ENCODE measurements at regions not wholly inside any gene's neighbourhood (a gene's known extent, or its start where the extent isn't known, plus 50 kb on each side); places are given as distances from the start of the nearest gene placed in this dataset.

DNA sequence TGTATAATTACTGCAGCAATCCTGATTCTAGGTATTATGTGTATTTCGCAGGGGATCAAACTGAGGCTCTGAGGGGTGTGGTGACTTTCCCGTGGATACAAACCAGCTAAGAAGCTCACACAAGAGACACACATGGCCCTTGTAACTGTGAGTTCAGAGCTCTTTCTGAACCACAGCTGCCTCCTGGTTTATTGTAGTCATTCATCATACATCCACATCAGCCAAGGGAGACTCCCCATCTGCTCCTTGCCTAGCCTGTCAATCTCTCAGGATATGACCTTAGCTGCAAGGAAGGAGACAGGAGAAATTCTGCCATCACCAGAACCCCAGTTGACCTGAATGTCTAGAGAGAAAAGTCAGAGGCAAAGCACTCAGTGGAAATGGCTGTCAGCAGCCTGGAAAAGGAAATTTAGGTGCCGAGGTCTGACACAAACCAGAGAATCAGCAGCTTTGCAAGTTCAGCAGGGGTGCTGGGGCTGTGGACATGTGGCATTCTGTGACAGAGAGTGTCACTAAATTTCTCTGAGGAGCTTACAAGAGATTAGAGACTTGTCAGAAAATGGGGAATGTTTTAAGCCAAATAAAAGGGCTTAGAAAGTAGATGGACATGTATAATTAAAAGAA is 209.5 kb downstream of the AASDHPPT start:
- no peak overlapping the region for H3K4me3 ChIP-seq (ENCODE audit: low read depth, low read length)
- DNase-seq (ENCODE audit: low read depth), result no peak
- TF ChIP-seq, protein P1, sequence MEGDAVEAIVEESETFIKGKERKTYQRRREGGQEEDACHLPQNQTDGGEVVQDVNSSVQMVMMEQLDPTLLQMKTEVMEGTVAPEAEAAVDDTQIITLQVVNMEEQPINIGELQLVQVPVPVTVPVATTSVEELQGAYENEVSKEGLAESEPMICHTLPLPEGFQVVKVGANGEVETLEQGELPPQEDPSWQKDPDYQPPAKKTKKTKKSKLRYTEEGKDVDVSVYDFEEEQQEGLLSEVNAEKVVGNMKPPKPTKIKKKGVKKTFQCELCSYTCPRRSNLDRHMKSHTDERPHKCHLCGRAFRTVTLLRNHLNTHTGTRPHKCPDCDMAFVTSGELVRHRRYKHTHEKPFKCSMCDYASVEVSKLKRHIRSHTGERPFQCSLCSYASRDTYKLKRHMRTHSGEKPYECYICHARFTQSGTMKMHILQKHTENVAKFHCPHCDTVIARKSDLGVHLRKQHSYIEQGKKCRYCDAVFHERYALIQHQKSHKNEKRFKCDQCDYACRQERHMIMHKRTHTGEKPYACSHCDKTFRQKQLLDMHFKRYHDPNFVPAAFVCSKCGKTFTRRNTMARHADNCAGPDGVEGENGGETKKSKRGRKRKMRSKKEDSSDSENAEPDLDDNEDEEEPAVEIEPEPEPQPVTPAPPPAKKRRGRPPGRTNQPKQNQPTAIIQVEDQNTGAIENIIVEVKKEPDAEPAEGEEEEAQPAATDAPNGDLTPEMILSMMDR (conservative IDR thresholded peaks at IDR 0.05; ENCODE audit: low read depth, low read length), result no peak

DNA sequence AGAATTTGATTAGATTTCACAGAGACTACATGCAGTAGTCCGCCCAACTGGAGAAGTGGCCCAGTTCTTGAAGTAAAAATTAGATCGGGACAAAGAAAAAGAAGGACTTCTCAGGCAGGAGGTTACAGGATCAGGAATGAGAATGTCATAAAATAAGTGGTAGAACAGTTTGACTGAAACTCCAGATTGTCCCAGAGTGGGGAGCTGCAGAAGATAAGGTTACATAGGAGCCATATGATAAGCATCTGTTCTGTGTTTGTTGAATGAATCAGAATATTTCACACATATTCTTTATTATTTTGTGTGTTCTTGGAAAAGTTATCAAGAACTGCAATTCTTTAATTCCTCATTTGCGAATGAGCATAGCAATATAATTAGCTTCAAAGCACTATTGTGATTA is 210.6 kb downstream of the AASDHPPT start:
- H3K4me3 ChIP-seq (ENCODE audit: low read depth, low read length), result no peak overlapping the region
- no peak for DNase-seq (ENCODE audit: low read depth)
- TF ChIP-seq, protein P1 (conservative IDR thresholded peaks at IDR 0.05; ENCODE audit: low read depth, low read length), result no peak

DNA sequence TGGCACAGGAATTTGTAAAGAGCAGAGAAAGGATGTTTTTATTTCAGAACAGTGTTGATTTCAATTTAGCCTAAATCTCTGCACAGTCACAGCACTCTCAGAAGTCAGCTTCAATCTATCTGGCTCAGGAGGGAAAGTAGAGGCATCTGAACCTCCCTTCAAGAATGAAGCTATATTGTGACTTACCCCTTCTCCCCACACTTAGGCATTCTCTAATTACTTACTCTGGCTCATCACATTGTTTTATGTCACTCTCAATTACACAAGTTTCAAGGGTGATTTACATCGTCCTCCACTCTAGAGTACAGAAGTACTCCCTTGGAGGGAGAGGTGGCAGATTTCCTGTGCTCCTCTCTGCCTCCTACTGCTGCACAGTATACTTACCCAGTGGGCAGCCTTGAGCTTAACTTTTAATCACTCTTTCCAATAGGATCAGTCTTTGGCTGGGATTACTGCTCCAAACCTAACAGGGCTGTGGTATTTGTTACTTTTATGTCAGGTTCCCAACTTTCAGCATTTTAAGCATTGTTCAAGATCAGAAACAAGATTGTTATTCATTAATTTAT is 211.4 kb downstream of the AASDHPPT start:
- DNase-seq (ENCODE audit: low read depth), result no peak
- TF ChIP-seq, protein P1 (conservative IDR thresholded peaks at IDR 0.05; ENCODE audit: low read depth, low read length), result peak; percentile 24
- no peak overlapping the region for H3K4me3 ChIP-seq (ENCODE audit: low read depth, low read length)

DNA sequence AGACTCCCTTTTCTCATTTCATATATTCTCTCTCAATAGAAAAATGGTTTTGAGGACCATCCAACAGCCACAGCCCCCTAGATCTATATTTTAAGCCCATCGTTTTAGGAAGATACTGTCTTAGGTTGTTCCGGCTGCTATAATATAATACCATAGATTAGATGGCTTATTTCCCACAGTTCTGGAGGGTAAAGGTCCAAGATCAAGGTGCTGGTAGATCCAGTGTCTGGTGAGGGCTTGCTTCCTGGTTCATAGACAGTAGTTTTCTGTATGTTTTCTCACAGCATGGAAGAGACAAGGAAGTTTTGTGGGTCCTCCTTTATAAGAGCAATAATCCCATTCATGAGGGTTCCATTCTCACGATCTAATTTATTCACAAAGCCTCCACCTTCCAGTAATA is 215.1 kb downstream of the AASDHPPT start:
- TF ChIP-seq, protein P1 (conservative IDR thresholded peaks at IDR 0.05; ENCODE audit: low read depth, low read length), result no peak
- DNase-seq (ENCODE audit: low read depth), result no peak
- no peak overlapping the region for H3K4me3 ChIP-seq (ENCODE audit: low read depth, low read length)

DNA sequence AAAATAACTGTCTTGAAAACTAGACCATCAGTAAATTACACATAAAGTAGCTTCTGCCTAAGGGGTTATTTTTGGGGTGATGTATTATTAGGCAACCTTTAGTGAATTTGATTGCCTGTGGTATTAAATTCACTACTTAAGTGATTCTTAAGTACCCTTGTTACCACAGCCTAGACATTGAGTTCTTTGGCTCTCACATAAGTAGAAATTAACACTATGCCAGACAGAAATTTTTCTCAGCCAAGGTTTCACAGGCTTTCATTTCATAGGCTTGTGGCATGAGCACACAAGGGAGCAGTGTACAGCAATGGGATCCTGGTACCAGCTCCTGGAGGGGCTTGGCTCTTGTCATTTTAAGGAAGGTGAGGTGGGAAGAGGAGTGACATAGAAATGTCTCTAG is 218.5 kb downstream of the AASDHPPT start:
- TF ChIP-seq, protein P1 (conservative IDR thresholded peaks at IDR 0.05; ENCODE audit: low read depth, low read length), result no peak
- H3K4me3 ChIP-seq (ENCODE audit: low read depth, low read length), result no peak overlapping the region
- no peak for DNase-seq (ENCODE audit: low read depth)

DNA sequence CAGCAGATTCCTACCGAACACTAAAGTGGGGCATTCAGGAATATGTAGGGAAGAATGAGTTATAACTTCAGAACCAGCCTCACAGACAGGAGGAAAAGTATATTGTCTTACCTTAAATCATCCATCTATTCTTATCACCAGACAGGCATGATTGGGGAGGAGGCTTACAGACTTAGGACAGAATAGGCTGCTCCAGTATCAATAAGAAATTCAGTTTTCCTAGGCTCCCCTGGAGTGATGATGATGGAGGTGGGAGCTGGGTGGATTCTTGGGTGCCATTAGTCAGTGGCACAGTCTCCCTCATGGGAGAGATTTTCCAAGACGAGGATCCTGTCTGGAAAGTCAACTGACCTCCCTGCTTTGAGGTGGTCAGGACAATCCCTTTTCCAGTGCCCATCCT is 225.0 kb downstream of the AASDHPPT start:
- H3K4me3 ChIP-seq (ENCODE audit: low read depth, low read length), result no peak overlapping the region
- DNase-seq (ENCODE audit: low read depth), result no peak
- TF ChIP-seq, protein P1 (conservative IDR thresholded peaks at IDR 0.05; ENCODE audit: low read depth, low read length), result no peak

DNA sequence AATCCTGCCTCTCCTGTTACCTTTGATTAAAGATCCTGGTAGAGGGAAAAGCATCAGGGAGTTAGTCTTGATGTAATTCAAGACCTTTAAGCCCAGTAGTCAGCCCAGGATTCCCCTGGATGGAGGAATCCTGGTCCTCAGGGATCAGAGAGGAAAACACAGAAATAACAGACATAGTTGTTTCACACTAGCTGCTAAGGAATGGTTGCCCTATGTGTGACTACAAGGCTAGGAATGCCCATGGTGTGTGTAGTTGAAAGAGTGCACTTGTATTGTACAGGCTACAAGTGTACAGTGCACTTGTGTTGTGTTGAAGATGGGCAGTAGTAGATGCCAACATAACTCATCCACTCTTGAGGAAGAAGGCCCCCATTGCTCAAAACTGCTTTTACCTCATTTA is 226.8 kb downstream of the AASDHPPT start:
- DNase-seq (ENCODE audit: low read depth), result peak; percentile 64
- TF ChIP-seq, protein P1 (conservative IDR thresholded peaks at IDR 0.05; ENCODE audit: low read depth, low read length), result no peak
- no peak overlapping the region for H3K4me3 ChIP-seq (ENCODE audit: low read depth, low read length)
